GM23338 (cell line): ENCODE measurements at regions not wholly inside any gene's neighbourhood (a gene's known extent, or its start where the extent isn't known, plus 50 kb on each side); places are given as distances from the start of the nearest gene placed in this dataset.

Source experiments
- ATAC-seq: fragments of 200-7000 bp; cut with Tn5 transposase; 3 replicates; pipeline ENCODE4 v1.9.1; 2020
- DNase-seq: peaks from one replicate; pipeline ENCODE4 v3.0.0-alpha.2; 2015; ENCODE audit warnings: low spot score
- H2AFZ ChIP-seq: fragments of 200-600 bp; sonication (generic); 2 replicates; pipeline ENCODE4 v1.8.0; 2016; ENCODE audit warnings: antibody characterized with exemption, mild to moderate bottlenecking, moderate library complexity
- H3F3A ChIP-seq: fragments of 200-600 bp; sonication (generic); replicated peaks from 2 replicates; pipeline ENCODE4 v1.8.0; 2017; ENCODE audit warnings: antibody characterized with exemption, mixed run types, low read depth
- H3K27ac ChIP-seq: fragments of 200-600 bp; sonication (generic); 2 replicates; pipeline ENCODE4 v1.6.1; 2016; ENCODE audit warnings: low read depth
- H3K27me3 ChIP-seq: fragments of 200-600 bp; sonication (generic); 2 replicates; pipeline ENCODE4 v1.8.0; 2016; ENCODE audit warnings: mild to moderate bottlenecking, mixed run types, moderate library complexity; ENCODE audit not compliant: insufficient read depth
- H3K36me3 ChIP-seq: fragments of 200-600 bp; sonication (generic); 2 replicates; pipeline ENCODE4 v1.8.0; 2016; ENCODE audit warnings: mild to moderate bottlenecking; ENCODE audit not compliant: insufficient read depth
- H3K4me1 ChIP-seq: fragments of 200-600 bp; sonication (generic); 2 replicates; pipeline ENCODE4 v1.8.0; 2016; ENCODE audit warnings: mild to moderate bottlenecking, moderate library complexity; ENCODE audit not compliant: insufficient read depth
- H3K4me2 ChIP-seq: fragments of 200-600 bp; sonication (generic); 2 replicates; pipeline ENCODE4 v1.7.1; 2017; ENCODE audit warnings: mixed run types
- H3K4me3 ChIP-seq: fragments of 200-600 bp; sonication (generic); 2 replicates; pipeline ENCODE4 v1.6.1; 2016; ENCODE audit warnings: mixed run types
- H3K79me2 ChIP-seq: fragments of 200-600 bp; sonication (generic); replicated peaks from 2 replicates; pipeline ENCODE4 v1.8.0; 2017; ENCODE audit warnings: mild to moderate bottlenecking; ENCODE audit not compliant: insufficient read depth
- H3K9me2 ChIP-seq: fragments of 200-600 bp; sonication (generic); 2 replicates; pipeline ENCODE4 v1.8.0; 2017; ENCODE audit not compliant: insufficient read depth
- H4K20me1 ChIP-seq: fragments of 200-600 bp; sonication (generic); replicated peaks from 2 replicates; pipeline ENCODE4 v1.8.0; 2017; ENCODE audit warnings: mild to moderate bottlenecking; ENCODE audit not compliant: insufficient read depth
- H3K27ac Mint-ChIP-seq: 2 replicates; pipeline ENCODE4 v1.8.0; 2020; ENCODE audit warnings: inconsistent platforms, mild to moderate bottlenecking, moderate library complexity, mixed read lengths
- H3K27me3 Mint-ChIP-seq: 3 replicates; pipeline ENCODE4 v1.8.0; 2022; ENCODE audit warnings: low read depth, mild to moderate bottlenecking, moderate library complexity, mixed read lengths, inconsistent platforms; ENCODE audit not compliant: insufficient read depth, poor library complexity
- H3K36me3 Mint-ChIP-seq: 3 replicates; pipeline ENCODE4 v1.8.0; 2021; ENCODE audit warnings: low read depth, mild to moderate bottlenecking, inconsistent platforms, moderate library complexity, mixed read lengths
- H3K4me1 Mint-ChIP-seq: 3 replicates; pipeline ENCODE4 v1.8.0; 2020; ENCODE audit warnings: mild to moderate bottlenecking, inconsistent platforms, mixed read lengths
- H3K4me3 Mint-ChIP-seq: 3 replicates; pipeline ENCODE4 v1.8.0; 2021; ENCODE audit warnings: moderate library complexity, mild to moderate bottlenecking, inconsistent platforms, mixed read lengths
- H3K9me3 Mint-ChIP-seq: 3 replicates; pipeline ENCODE4 v1.8.0; 2020; ENCODE audit warnings: moderate library complexity, mild to moderate bottlenecking, inconsistent platforms, mixed read lengths
- CREB1 ChIP-seq: fragments of 250-450 bp; sonication (Bioruptor Pico); IDR thresholded peaks from 2 replicates; pipeline ENCODE4 v1.5.0; 2020; ENCODE audit warnings: low read depth, mild to moderate bottlenecking, moderate library complexity
- EZH2 ChIP-seq: fragments of 200-600 bp; sonication (generic); IDR thresholded peaks from one replicate; pipeline ENCODE4 v1.8.0; 2017; ENCODE audit warnings: antibody characterized with exemption, mild to moderate bottlenecking, low read depth; ENCODE audit not compliant: unreplicated experiment
- EZH2phosphoT487 ChIP-seq: fragments of 200-600 bp; sonication (generic); IDR thresholded peaks from one replicate; pipeline ENCODE4 v1.8.1; 2018; ENCODE audit warnings: antibody characterized with exemption; ENCODE audit not compliant: unreplicated experiment
- JUNB ChIP-seq: IDR thresholded peaks from one replicate; pipeline ENCODE4 v1.6.1; 2016; ENCODE audit warnings: antibody characterized with exemption; ENCODE audit not compliant: unreplicated experiment
- NANOG ChIP-seq: IDR thresholded peaks from 2 replicates; pipeline ENCODE4 v1.6.1; 2016; ENCODE audit warnings: antibody characterized with exemption, borderline replicate concordance
- STAT1 ChIP-seq: IDR thresholded peaks from one replicate; pipeline ENCODE4 v1.6.1; 2016; ENCODE audit warnings: antibody characterized with exemption; ENCODE audit not compliant: unreplicated experiment
- ZNF114 ChIP-seq: fragments of 250-450 bp; sonication (Bioruptor Pico); IDR thresholded peaks from 2 replicates; pipeline ENCODE4 v1.5.0; 2020; ENCODE audit warnings: mild to moderate bottlenecking, moderate library complexity
- ZNF331 ChIP-seq: fragments of 250-450 bp; sonication (Bioruptor Pico); IDR thresholded peaks from 2 replicates; pipeline ENCODE4 v1.5.0; 2020; ENCODE audit warnings: low read depth, mild to moderate bottlenecking, moderate library complexity
- ZNF462 ChIP-seq: fragments of 250-450 bp; sonication (Bioruptor Pico); IDR thresholded peaks from 2 replicates; pipeline ENCODE4 v1.5.0; 2020; ENCODE audit warnings: mild to moderate bottlenecking, moderate library complexity

DNA sequence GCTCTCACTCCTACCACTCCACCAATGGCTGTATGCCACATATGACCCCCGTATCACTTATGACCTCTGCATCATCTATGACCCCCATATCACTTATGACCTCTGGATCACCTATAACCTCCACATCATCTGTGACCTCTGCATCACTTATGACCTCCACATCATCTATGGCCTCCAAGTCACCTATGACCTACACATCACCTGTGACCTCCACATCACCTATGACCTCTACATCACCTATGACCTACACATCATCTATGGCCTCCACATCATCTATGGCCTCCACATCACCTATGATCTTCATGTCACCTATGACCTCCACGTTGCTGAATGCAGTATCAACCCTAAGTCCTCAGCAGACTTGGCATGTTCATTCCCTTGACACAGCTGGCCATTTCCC, 271.2 kb downstream of the MATN1 start (continued):
- TF ChIP-seq ZNF462 (CRISPR knock-in tag) (no peak), ZNF331 (CRISPR knock-in tag) (no peak), NANOG (no peak), ZNF114 (CRISPR knock-in tag) (no peak), EZH2 (no peak)

DNA sequence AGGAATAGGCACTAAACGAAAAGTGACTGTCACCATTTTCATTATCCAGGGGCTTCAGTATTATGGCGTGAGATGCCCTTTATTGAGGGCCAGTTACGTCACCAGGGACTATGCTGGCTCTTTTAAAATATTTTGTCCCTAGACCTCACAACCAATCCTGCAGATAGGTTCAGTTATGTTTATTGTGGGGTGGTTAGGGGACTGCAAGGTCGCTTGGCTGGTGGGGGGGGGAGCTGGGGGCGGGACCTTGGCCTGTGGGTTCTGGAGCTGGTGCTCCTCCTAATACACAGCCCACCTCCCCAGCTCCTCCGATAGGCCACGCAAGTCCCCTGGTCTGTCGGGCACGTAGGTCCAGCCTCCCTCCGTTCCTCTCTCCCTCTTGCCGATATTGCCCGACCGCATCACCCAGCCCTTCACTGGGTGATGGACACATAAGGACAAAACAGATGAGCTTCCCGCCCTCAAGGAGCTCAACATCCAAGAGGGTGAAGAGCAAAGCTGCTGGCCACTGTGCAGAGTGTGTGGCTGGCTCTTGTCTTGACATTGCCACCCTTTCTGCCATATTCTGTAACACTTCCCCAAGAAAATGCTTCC, 271.8 kb downstream of the MATN1 start:
- Histone ChIP-seq H3F3A (no peaks in the 10 kb centered on the region), H3K27ac (no peak overlapping the region), H4K20me1 (no peaks in the 10 kb centered on the region), H3K79me2 (no peaks in the 10 kb centered on the region), H3K4me1 (no peaks in the 10 kb centered on the region), H3K27me3 (no peaks in the 10 kb centered on the region), H3K9me2 (no peaks in the 10 kb centered on the region), H3K4me2 (no peak overlapping the region), H3K4me3 (no peak overlapping the region), H2AFZ (no peak overlapping the region), H3K36me3 (no peaks in the 10 kb centered on the region)
- Mint-ChIP-seq H3K4me1 (no peaks in the 10 kb centered on the region), H3K27ac (no peak overlapping the region), H3K4me3 (no peak overlapping the region), H3K36me3 (peaks cover 8% of the 10 kb centered on the region; the same call in 1 of the 3 replicates), H3K9me3 (peaks cover 36% of the 10 kb centered on the region), H3K27me3 (peaks cover 2% of the 10 kb centered on the region)
- TF ChIP-seq EZH2phosphoT487 = no peak
- TF ChIP-seq ZNF114 (CRISPR knock-in tag) = no peak
- no peak for TF ChIP-seq JUNB
- TF ChIP-seq STAT1 = no peak
- TF ChIP-seq CREB1 (CRISPR knock-in tag) = no peak
- no peak for ATAC-seq
- no peak for DNase-seq
